H1 (cell line): ENCODE measurements at regions not wholly inside any gene's neighbourhood (a gene's known extent, or its start where the extent isn't known, plus 50 kb on each side); places are given as distances from the start of the nearest gene placed in this dataset.

Experiments used
- CTCF ChIA-PET: fragments of 300-600 bp; sonication (Branson Sonifier 250); formaldehyde crosslinking; loops from one replicate; lab custom pipeline; 2021; ENCODE audit not compliant: partially characterized antibody; lab: Charles Lee
- POLR2A ChIA-PET: fragments of 300-600 bp; sonication (Branson Sonifier 250); formaldehyde crosslinking; loops from one replicate; lab custom pipeline; 2021; ENCODE audit warnings: inconsistent platforms; ENCODE audit not compliant: partially characterized antibody; lab: Charles Lee
- DNase-seq, 2 experiments: peaks; one replicate each; pipeline versions ENCODE4 v3.0.0 to v3.0.0-alpha.2; 2010 to 2022; ENCODE audit warnings: low spot score in 2 of 2, low read depth in 1 of 2, mixed read lengths in 1 of 2
- FAIRE-seq: peaks from 2 replicates; lab custom pipeline; 2011; peaks lifted over from hg19 to GRCh38; lab: Jason Lieb, UNC
- H2AFZ ChIP-seq: 2 replicates; pipeline ENCODE4 v1.8.1; 2012; ENCODE audit warnings: low read length, inconsistent platforms
- H2AK5ac ChIP-seq: 2 replicates; pipeline ENCODE4 v1.6.1; 2013; ENCODE audit warnings: low read depth, low read length
- H2BK120ac ChIP-seq: replicated peaks from 2 replicates; pipeline ENCODE3; 2013; ENCODE audit warnings: low read depth, low read length, inconsistent platforms
- H2BK12ac ChIP-seq: 2 replicates; pipeline ENCODE4 v1.6.1; 2013; ENCODE audit warnings: low read depth, low read length
- H2BK15ac ChIP-seq: 2 replicates; pipeline ENCODE4 v1.6.1; 2013; ENCODE audit warnings: low read length
- H2BK20ac ChIP-seq: 2 replicates; pipeline ENCODE4 v1.6.1; 2013; ENCODE audit warnings: low read length
- H2BK5ac ChIP-seq: 2 replicates; pipeline ENCODE4 v1.6.1; 2013; ENCODE audit warnings: low read depth, low read length
- H3K14ac ChIP-seq: 2 replicates; pipeline ENCODE4 v1.6.1; 2013; ENCODE audit warnings: inconsistent platforms; ENCODE audit not compliant: insufficient read length
- H3K18ac ChIP-seq: 2 replicates; pipeline ENCODE4 v1.6.1; 2013; ENCODE audit warnings: low read length; ENCODE audit errors: extremely low read depth
- H3K23ac ChIP-seq: 2 replicates; pipeline ENCODE4 v1.6.1; 2013; ENCODE audit warnings: inconsistent platforms; ENCODE audit not compliant: insufficient read length
- H3K23me2 ChIP-seq: 2 replicates; pipeline ENCODE4 v1.6.1; 2013; ENCODE audit warnings: low read depth, low read length
- H3K27ac ChIP-seq: 2 replicates; pipeline ENCODE4 v1.6.1; 2011; ENCODE audit warnings: low read depth, low read length, inconsistent platforms
- H3K27me3 ChIP-seq, 4 experiments: replicated peaks in 1 of 4; 1 replicate in 1 of 4; 2 replicates in 3 of 4; pipeline versions ENCODE4 v1.6.1 to v1.8.1; 2011 to 2013; ENCODE audit warnings: low read length in 3 of 4, mild to moderate bottlenecking in 3 of 4, inconsistent platforms in 2 of 4, mixed read lengths in 2 of 4, moderate library complexity in 1 of 4; ENCODE audit not compliant: control insufficient read depth in 3 of 4, insufficient read depth in 3 of 4; ENCODE audit errors: extremely low read depth in 1 of 4
- H3K36me3 ChIP-seq, 4 experiments: 2 replicates each; pipeline versions ENCODE4 v1.6.1 to v1.8.1; 2011 to 2013; ENCODE audit warnings: mild to moderate bottlenecking in 4 of 4, low read length in 3 of 4, moderate library complexity in 2 of 4, control low read depth in 1 of 4, inconsistent platforms in 1 of 4; ENCODE audit not compliant: insufficient read depth in 4 of 4, control insufficient read depth in 2 of 4
- H3K4ac ChIP-seq: replicated peaks from 2 replicates; pipeline ENCODE3; 2013; ENCODE audit warnings: low read length, low read depth, mixed read lengths, inconsistent platforms; ENCODE audit not compliant: insufficient read length
- H3K4me1 ChIP-seq, 4 experiments: replicated peaks in 1 of 4; 1 replicate in 1 of 4; 2 replicates in 3 of 4; pipeline versions ENCODE4 v1.6.1 to v1.8.1; 2011 to 2013; ENCODE audit warnings: low read length in 3 of 4, inconsistent platforms in 2 of 4, mixed read lengths in 1 of 4; ENCODE audit not compliant: insufficient read depth in 4 of 4, control insufficient read depth in 3 of 4
- H3K4me2 ChIP-seq, 2 experiments: 2 replicates each; pipeline versions ENCODE4 v1.6.1 to v1.8.1; 2011 to 2013; ENCODE audit warnings: low read depth in 2 of 2, low read length in 2 of 2, control low read depth in 1 of 2, inconsistent platforms in 1 of 2, mild to moderate bottlenecking in 1 of 2; ENCODE audit not compliant: insufficient read depth in 1 of 2
- H3K4me3 ChIP-seq, 4 experiments: fragments of 200-600, 300-600 bp in 1 of 4; sonication (generic), shearing (Covaris generic), sonication (Bioruptor Twin) in 1 of 4; 2 replicates each; pipeline versions ENCODE4 v1.5.1 to v1.8.1; 2011 to 2016; ENCODE audit warnings: low read length in 4 of 4, low read depth in 3 of 4, control low read depth in 2 of 4, inconsistent platforms in 2 of 4, mild to moderate bottlenecking in 2 of 4, mixed read lengths in 1 of 4, moderate library complexity in 1 of 4; ENCODE audit not compliant: insufficient read depth in 2 of 4; ENCODE audit errors: extremely low read depth in 1 of 4
- H3K56ac ChIP-seq: replicated peaks from 2 replicates; pipeline ENCODE3; 2013; ENCODE audit warnings: low read depth, mild to moderate bottlenecking, mixed read lengths, low read length, inconsistent platforms; ENCODE audit not compliant: insufficient read length
- H3K79me1 ChIP-seq: 2 replicates; pipeline ENCODE4 v1.6.1; 2013; ENCODE audit warnings: low read depth, low read length, control low read depth
- H3K79me2 ChIP-seq, 2 experiments: 2 replicates each; pipeline versions ENCODE4 v1.6.1 to v1.8.1; 2012 to 2013; ENCODE audit warnings: low read length in 2 of 2, mild to moderate bottlenecking in 2 of 2, inconsistent platforms in 1 of 2; ENCODE audit not compliant: insufficient read depth in 2 of 2, control insufficient read depth in 1 of 2
- H3K9ac ChIP-seq, 4 experiments: replicated peaks in 1 of 4; 1 replicate in 1 of 4; 2 replicates in 3 of 4; pipeline versions ENCODE4 v1.6.1 to v1.8.1; 2011 to 2013; ENCODE audit warnings: low read depth in 3 of 4, low read length in 3 of 4, control low read depth in 2 of 4, mild to moderate bottlenecking in 2 of 4, moderate library complexity in 2 of 4, inconsistent platforms in 1 of 4; ENCODE audit errors: extremely low read depth in 1 of 4
- H3K9me3 ChIP-seq, 2 experiments: 2 replicates each; pipeline versions ENCODE4 v1.6.1 to v1.8.1; 2012 to 2013; ENCODE audit warnings: mild to moderate bottlenecking in 2 of 2, moderate library complexity in 2 of 2, control low read depth in 1 of 2, inconsistent platforms in 1 of 2, low read depth in 1 of 2, low read length in 1 of 2, mixed read lengths in 1 of 2; ENCODE audit not compliant: insufficient read depth in 2 of 2
- H4K20me1 ChIP-seq, 2 experiments: replicated peaks in 1 of 2; 2 replicates each; pipeline versions ENCODE3 to v1.8.1; 2011 to 2013; ENCODE audit warnings: inconsistent platforms in 2 of 2, low read length in 2 of 2, mild to moderate bottlenecking in 1 of 2; ENCODE audit not compliant: insufficient read depth in 2 of 2, control insufficient read depth in 1 of 2
- H4K5ac ChIP-seq: 2 replicates; pipeline ENCODE4 v1.6.1; 2013; ENCODE audit warnings: low read length, low read depth, mixed read lengths, inconsistent platforms; ENCODE audit not compliant: insufficient read length
- H4K8ac ChIP-seq: 2 replicates; pipeline ENCODE4 v1.8.0; 2013; ENCODE audit warnings: mild to moderate bottlenecking, moderate library complexity, low read length, inconsistent platforms; ENCODE audit not compliant: insufficient read depth; ENCODE audit errors: extremely low read depth
- H4K91ac ChIP-seq: replicated peaks from 2 replicates; pipeline ENCODE3; 2013; ENCODE audit warnings: low read length, mixed read lengths, inconsistent platforms; ENCODE audit not compliant: insufficient read length
- BRCA1 ChIP-seq: IDR thresholded peaks from 2 replicates; pipeline ENCODE4 v1.6.1; 2012; ENCODE audit warnings: low read depth, low read length, improper control_type of control experiment
- CEBPB ChIP-seq: IDR thresholded peaks from 2 replicates; pipeline ENCODE4 v1.6.1; 2012; ENCODE audit warnings: low read depth, low read length
- CTBP2 ChIP-seq: IDR thresholded peaks from 2 replicates; pipeline ENCODE4 v1.7.0; 2011; ENCODE audit warnings: borderline replicate concordance, mild to moderate bottlenecking, moderate library complexity, mixed read lengths, low read length; ENCODE audit not compliant: insufficient read depth, insufficient read length
- FOSL1 ChIP-seq: IDR thresholded peaks from 2 replicates; pipeline ENCODE4 v1.6.1; 2011; ENCODE audit warnings: mild to moderate bottlenecking, low read depth, low read length, moderate library complexity; ENCODE audit not compliant: insufficient read depth
- HDAC2 ChIP-seq, 2 experiments: fragments of 300-600 bp in 1 of 2; sonication (generic) in 1 of 2; IDR thresholded peaks; 2 replicates each; pipeline ENCODE4 v1.6.1; 2011 to 2012; ENCODE audit warnings: low read depth in 2 of 2, low read length in 2 of 2, mild to moderate bottlenecking in 2 of 2, moderate library complexity in 2 of 2, borderline replicate concordance in 1 of 2, inconsistent platforms in 1 of 2
- KDM4A ChIP-seq: IDR thresholded peaks from one replicate; pipeline ENCODE4 v1.7.1; 2012; ENCODE audit warnings: low read depth, mild to moderate bottlenecking, moderate library complexity, low read length, inconsistent platforms; ENCODE audit not compliant: severe bottlenecking
- RBBP5 ChIP-seq: IDR thresholded peaks from 2 replicates; pipeline ENCODE4 v1.7.1; 2012; ENCODE audit warnings: low read depth, mild to moderate bottlenecking, inconsistent platforms, low read length, moderate library complexity, borderline replicate concordance
- RNF2 ChIP-seq: fragments of 200-900, 300-1000 bp; sonication (generic); IDR thresholded peaks from 2 replicates; pipeline ENCODE4 v1.7.1; 2016; ENCODE audit warnings: borderline replicate concordance, low read depth, mild to moderate bottlenecking, antibody characterized with exemption, low read length; ENCODE audit not compliant: poor library complexity, severe bottlenecking; ENCODE audit errors: missing control alignments
- SIX5 ChIP-seq: IDR thresholded peaks from 2 replicates; pipeline ENCODE4 v1.6.1; 2011; ENCODE audit warnings: mild to moderate bottlenecking, low read depth, low read length
- WGBS, 2 experiments: shearing (Covaris generic) in 1 of 2; methylation state at CpG; one replicate each; pipeline versions ENCODE4 v1.1.6 to v1.1.7; 2013 to 2015; ENCODE audit warnings: low lambda C conversion rate in 2 of 2, mixed read lengths in 2 of 2, inconsistent platforms in 1 of 2, low coverage in 1 of 2, missing lambda C conversion rate in 1 of 2; ENCODE audit not compliant: insufficient replicate concordance in 2 of 2, insufficient coverage in 1 of 2, insufficient read length in 1 of 2; ENCODE audit errors: extremely low coverage in 1 of 2, missing lambda C conversion rate in 1 of 2; 5-methylcytosine and 5-hydroxymethylcytosine counted together

DNA sequence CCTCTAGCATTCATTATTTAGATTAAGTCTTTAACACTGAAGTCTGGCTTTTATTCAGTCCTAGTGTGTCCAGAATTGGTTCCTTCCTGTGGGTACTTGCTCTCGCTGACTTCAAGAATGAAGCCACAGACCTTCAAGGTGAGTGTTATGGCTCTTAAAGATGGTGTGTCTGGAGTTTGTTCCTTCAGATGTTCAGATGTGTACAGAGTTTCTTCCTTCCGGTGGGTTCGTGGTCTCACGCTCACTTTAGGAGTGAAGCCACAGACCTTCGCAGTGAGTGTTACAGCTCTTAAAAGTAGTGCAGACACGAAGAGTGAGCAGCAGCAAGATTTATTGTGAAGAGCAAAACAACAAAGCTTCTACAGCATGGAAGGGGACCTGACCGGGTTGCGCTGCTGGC, 860.6 kb downstream of the STIM2 start:
- H3K4me2 ChIP-seq: no peak overlapping the region
- no peak overlapping the region for H2AFZ ChIP-seq
- no peaks in the 10 kb centered on the region for H3K27me3 ChIP-seq
- no peak overlapping the region for H2BK20ac ChIP-seq
- no peak overlapping the region for H2BK12ac ChIP-seq
- H3K23me2 ChIP-seq: no peaks in the 10 kb centered on the region
- no peaks in the 10 kb centered on the region for H3K9me3 ChIP-seq
- FAIRE-seq (no peak), DNase-seq (no peak)
- no peaks in the 10 kb centered on the region for H3K79me2 ChIP-seq
- H3K14ac ChIP-seq: no peak overlapping the region
- H3K36me3 ChIP-seq: no peaks in the 10 kb centered on the region
- no peaks in the 10 kb centered on the region for H4K20me1 ChIP-seq
- no peak overlapping the region for H4K5ac ChIP-seq
- no peak overlapping the region for H3K27ac ChIP-seq
- H3K79me1 ChIP-seq: no peaks in the 10 kb centered on the region
- H4K91ac ChIP-seq: no peak overlapping the region
- H2BK5ac ChIP-seq: no peak overlapping the region
- H3K4me1 ChIP-seq: peaks cover 0 to 2% (median 1%) of the 10 kb centered on the region in 4 experiments; a peak in 2 of 7 replicates
- H3K56ac ChIP-seq: no peak overlapping the region
- no peak overlapping the region for H2BK120ac ChIP-seq
- H3K4me3 ChIP-seq: no peak overlapping the region
- TF ChIP-seq RBBP5 (no peak), FOSL1 (no peak), RNF2 (no peak), CTBP2 (no peak), CEBPB (no peak), SIX5 (no peak), HDAC2 (IDR thresholded peaks at IDR 0.05; ENCODE audit: borderline replicate concordance in 1 of 2, low read depth in 2 of 2, low read length in 2 of 2) (no peak), KDM4A (no peak), BRCA1 (no peak)
- no peak overlapping the region for H3K23ac ChIP-seq
- CTCF ChIA-PET: interaction anchor here (0.9 to 1.1 kb wide), 2 partner anchors 16 to 37 kb away, joined by 3 to 5 read pairs; no protein-coding TSS in a partner anchor
- H3K4ac ChIP-seq: no peak overlapping the region
- H3K18ac ChIP-seq: no peak overlapping the region
- POLR2A ChIA-PET: no interaction called here
- no peak overlapping the region for H3K9ac ChIP-seq
- H4K8ac ChIP-seq: no peak overlapping the region
- no peak overlapping the region for H2AK5ac ChIP-seq
- H2BK15ac ChIP-seq: no peak overlapping the region
- 99% methylated on average over 8 of the region's 8 CpGs; no CpG with 5 or more reads in 1 of the 2 experiments for WGBS, 2 experiments
